Fibroblast of peridontal ligament (primary cell): ENCODE measurements at regions not wholly inside any gene's neighbourhood (a gene's known extent, or its start where the extent isn't known, plus 50 kb on each side); places are given as distances from the start of the nearest gene placed in this dataset.
"Not testable (repeated sequence)": the region's sequence is repeated elsewhere in the genome, so short reads cannot be mapped to it uniquely, and the experiment has no call there.

Experiments used
- DNase-seq: peaks from one replicate; pipeline ENCODE4 v3.0.0-alpha.2; 2010; ENCODE audit errors: extremely low read depth

DNA sequence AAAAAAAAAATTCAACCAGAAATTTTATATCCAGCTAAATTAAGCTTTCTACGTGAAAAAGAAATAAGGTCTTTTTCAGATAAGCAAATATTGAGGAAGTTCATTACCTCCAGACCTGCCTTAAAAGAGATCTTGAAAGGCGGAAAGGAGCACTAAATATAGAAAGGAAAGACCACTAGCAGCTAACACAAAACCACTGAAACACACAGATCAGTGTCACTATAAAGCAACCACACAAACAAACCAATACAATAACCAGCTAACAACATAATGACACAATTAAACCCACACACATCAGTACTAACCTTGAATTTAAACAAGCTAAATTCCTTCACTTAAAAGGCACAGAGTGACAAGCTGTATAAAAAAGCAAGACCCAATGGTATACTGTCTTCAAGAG is 958.3 kb downstream of the TSN start:
- no peak for DNase-seq

DNA sequence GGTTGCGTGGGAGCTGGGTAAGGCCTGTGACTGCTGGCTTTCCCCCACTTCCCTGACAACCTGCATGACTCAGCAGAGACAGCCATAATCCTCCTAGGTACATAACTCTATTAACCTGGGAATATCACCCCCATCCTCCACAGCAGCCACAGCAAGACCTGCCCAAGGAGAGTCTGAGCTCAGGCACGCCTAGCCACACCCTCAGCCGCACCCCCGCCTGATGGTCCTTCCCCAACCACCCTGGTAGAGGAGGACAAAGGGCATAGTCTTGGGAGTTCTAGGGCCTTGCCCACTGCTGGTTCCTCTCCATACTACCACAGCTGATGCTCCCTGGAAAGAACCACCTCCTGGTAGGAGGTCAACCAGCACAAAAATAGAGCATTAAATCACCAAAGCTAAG is 965.4 kb downstream of the TSN start:
- not testable (repeated sequence) for DNase-seq

DNA sequence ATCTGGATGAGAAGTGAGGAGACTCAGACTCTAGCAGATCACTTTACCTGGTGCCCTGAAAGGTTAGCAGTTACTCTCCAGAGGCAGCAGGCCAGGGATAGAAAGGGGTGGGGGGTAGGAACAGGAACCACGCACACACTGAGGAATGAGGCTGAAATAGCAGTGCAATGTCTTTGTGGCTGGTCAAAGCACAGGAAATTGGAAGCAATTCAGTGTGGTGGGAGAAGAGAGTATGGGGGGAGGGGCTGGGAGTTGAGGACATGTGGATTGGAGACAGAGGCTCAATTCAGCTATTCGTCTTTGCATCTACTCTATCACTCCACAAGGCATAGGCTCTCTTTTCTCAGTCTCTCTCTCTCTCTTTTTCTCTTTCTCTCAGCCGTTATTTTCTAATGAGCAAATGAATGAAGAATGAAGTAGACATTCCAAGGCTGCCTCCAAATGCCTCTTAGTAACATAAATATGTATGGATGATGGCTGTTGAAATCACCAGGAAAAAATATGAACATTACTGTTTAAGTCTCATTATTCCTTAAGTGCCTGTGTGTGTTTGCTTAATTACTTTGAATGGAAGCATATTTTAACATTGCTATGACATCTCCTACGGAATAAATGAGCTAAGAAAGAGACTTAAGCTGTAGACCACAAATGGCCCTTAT is 979.4 kb downstream of the TSN start:
- DNase-seq: no peak

DNA sequence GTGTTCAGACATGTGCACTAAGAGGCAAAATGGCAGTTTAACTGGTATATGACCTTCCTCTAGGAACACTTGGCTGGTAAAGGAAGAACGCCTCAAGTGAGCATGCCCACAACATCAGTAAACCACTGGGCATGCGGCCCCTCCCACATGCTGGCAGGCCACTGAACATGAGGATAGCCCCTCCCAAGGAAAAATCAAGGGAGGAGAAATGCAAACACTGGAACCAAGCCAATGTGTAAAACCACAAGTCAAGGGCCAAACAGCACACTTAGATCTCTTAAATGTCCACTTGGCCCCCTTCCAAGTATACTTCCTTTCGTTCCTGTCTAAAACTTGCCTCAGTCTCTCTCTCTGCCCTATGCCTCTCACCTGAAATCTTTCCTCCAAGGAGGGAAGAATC is 980.8 kb downstream of the TSN start:
- no peak for DNase-seq

DNA sequence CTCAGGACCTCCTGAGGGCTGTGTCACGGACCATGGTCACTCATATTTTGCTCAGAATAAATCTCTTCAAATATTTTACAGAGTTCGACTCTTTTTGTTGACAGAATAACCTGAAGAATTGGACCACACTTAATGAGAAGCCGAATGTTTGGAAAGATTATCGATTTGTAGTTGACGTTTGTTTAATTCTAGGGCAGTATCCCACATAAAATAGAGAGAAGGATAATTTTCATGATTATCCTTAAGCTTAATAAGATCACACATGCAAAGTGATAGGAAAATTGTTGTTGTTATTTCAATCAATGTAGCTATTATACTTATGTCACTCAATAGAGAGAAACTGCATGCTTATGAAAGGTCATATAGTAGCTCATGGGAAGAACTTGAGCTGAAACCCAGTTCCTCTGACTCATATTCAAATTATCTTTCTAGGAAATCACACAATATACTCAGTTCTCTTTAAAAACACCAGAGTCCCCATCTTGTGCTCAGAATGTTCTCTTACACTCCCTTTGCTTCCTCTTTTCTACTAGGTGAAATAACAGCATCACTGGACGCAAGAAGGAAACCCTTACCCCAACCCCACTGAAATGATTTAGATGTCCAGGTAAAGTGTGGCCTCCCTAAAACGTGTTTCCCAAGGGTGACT is 982.1 kb downstream of the TSN start:
- DNase-seq: no peak

DNA sequence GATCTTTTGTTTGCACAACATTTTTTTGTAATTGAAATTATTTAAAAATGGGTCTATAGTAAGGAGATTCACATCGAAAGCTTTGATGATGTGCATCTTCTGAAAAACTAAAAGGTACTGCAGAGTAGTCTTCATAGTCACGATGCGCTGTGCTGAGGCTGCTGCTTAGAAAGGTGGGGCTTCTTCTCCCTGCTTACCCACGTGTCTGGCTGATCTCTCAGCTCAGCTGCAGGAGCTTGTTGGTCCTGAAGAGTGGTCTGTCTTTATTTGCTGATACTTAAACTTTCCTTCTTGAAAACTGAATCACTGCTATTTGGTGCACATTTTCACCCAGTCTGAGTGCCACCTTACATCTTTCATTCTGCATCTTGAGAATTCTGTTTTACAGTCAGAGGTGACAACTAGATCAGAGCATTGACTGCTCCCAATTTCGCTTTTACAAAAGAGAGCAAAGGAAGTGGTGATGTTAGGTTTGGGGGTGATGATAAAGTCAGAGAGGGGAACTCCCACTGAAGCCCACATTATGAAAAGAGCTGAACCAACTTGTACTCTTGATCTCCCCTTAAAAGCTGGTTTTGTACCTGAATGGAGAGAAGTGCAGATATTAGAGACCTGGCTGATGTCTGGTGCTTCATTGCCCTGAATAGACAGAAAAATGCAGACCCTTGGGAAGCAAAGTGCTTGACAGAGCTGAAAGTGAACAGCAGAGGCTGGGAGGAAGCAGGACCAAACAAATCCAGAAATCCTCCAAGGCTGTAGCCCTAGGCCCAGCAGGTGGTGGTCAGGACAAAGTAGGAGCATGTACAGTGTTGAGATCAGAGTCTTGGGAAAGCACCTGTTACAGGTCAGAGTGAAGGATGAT is 984.5 kb downstream of the TSN start:
- DNase-seq: no peak

DNA sequence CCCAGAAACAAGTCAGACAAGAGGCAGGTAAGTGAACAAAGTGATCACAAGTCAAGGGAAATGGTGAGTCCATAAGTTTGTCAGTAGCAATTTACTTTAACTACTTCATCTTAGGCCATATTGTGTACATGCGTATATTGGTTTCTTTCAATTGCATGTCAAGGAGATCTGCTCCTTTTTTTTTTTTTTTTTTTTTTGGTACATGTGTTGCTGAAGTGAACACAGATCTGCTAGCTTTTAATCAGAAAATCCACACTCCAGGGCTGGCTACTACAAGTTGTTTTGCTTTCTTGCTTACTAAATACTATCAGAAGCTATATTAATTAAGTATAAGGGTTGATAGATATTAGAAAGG is 985.1 kb downstream of the TSN start:
- DNase-seq: no peak

DNA sequence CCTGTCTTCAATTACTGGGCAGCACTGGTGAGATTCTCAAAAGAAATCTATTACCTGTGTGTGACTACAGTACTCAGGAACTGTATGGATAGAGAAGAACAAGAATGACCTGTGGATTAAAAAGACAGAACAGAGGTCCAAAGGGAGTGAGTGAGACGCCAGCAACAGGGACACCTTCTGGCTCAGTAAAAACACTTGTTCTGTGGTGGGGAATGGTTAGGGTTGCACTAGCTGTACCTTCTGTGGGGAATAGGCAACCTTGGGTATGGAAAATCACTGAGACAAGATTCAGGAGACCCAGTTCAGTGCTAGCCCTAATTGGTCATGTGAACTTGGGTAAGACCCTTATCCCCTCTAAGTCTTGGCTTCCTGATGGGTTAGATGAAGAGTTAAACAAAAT is 986.0 kb downstream of the TSN start:
- DNase-seq: no peak

DNA sequence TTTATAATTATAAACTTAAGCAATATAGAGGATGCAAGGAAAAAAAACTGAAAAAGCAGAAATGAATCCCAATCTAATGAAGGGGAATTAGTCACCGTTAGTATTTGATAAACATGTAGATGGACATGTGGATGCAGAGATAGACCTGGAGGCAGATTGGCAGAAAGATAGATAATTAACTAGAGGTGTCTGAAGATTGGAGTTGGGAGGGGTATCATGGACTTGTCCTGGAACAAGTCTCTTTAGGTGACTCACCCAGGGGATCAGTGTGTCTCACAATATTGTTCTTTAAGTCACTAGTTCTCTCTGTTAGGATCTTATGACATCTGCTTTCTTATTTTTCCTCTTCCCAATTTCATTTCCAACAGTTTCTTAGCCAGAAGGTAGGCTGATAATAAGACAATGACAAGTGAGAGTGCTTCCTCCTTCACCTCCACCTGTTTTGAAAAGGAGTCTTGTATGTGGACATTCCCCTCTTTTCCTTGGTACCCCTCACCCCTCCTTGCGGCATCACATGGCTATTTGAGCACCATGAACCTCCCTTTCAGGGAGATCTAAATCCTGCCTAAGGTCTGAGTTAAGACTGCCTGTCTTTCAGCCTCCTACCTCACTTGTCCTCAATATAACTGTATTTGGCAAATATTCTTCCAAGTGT is 987.7 kb downstream of the TSN start:
- DNase-seq: no peak

DNA sequence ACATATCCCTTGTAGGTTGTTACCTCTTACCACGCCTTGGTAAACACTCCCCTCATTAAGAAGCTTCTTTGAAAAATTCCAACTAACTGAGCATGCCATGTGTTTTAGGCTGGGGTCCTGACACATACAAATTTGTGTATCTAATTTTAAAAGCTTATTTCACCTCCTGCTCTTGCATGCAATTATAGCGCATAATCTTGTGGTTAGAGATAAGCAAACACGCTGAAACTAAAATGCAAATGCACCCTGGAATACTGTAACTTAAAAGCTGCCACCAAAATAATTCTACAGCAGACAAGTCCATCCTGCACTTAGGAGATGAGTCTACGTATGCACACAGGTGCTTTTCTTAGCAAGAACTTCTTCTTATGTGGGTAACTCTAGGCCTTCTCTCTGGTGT is 990.2 kb downstream of the TSN start:
- no peak for DNase-seq

DNA sequence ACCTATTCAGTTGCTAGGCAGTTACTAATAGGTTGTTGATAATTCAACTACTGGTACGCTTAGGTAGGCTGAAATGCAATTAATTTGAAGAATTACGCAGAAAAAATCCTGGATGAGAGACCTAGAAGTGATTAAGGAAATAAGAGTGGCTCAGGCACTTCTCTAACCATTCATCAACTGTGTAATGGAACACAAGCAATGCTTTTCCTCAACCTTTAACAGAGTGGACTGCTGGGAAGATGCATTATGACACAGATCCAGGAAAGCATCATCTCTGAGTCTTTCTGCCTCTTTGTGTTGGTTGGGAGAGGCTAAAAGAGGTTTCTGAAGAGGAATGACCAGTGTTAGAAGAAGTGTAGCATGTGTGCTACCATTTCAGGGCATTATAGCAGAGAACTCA is 992.2 kb downstream of the TSN start:
- no peak for DNase-seq

DNA sequence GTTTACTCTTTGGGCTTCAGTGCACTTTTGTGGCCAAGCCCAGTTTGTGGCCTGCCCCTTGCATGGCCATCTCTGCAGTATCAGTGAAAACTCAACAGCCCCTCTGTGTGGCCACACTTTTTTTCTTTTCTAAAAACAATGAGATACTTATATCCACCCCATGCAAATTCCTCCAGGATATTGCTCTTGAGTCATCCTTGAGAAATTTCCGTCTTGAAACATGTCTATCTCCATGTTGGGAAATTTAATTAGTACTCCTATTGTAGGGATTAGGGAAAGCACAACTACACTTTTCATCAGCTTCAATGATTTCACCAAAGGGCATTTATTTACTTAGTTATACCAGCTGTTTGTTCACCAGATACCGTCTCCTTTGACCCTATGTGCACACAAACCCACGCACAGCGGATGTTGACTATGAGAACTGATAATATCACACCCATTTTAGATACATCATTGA is 993.1 kb downstream of the TSN start:
- DNase-seq: no peak

DNA sequence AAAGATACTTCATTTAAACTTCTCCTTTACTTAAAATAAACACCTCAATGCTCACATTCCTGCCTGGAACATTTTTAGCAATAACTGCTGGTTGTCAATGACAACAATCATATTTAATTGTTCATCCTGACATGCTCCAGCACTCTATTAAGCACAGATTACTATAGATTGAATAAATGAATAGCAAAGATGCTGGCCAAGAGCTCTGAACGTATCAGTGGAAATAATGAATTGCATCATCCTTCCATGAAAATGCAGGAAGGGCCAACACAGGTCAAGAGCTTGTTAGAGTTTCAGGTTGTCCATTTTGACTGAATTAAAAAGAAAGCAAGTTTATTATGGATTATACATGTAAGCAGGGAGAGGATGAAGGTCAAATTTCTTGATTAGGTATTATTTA is 994.0 kb downstream of the TSN start:
- DNase-seq: no peak

DNA sequence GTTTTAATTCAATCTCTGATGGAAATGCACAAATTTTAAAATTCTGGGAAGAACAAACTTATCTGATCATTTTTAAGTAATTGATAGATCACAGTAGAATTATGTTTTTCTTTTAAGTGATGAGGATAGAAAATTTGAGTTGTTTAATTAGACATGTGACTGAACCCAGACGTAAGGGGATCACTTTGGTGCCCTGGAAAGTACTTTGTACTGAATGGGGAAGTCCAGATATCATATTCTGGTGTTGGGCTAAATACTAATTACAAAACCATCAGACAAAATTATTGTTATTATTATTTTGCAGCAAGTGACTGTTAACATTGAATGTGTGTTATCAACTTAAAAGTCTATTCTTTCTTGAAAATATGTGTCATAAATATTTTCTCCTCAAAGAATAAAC is 994.6 kb downstream of the TSN start:
- no peak for DNase-seq

DNA sequence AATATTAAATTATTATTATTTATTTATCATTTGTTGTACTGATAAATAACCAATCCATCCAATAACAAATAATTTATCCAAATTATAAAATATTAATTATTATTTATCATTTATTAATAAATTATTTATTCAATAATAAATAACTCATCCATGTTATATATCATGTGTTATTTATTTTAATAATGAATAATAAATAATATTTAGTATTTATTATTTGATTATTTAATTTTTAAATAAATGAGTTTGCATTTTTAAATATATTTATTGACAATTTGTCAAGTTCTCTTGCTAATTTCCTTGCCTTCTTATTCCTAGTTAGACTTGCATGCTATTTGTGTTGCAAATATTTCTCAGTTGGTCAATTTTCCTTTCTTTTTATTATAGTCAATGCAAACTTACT is 995.4 kb downstream of the TSN start:
- no peak for DNase-seq

DNA sequence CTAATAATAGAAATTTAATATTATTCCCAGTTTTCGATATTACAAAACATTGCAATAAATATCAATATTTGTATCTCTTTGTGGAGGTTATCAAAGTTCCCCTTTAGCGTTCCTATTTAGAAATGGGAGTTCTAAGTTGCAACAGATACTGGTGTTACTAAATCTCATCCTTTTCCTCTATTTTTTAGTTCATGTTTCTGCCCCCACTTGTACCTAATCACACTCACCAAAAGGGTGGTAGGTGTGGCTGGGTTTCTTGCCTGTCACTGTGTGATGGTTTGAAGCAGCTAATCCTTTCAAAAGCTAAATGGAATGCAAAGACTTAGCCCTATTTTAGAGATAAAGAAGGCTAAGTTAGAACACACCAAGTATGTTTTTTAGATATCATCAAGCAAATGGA is 997.9 kb downstream of the TSN start:
- no peak for DNase-seq

DNA sequence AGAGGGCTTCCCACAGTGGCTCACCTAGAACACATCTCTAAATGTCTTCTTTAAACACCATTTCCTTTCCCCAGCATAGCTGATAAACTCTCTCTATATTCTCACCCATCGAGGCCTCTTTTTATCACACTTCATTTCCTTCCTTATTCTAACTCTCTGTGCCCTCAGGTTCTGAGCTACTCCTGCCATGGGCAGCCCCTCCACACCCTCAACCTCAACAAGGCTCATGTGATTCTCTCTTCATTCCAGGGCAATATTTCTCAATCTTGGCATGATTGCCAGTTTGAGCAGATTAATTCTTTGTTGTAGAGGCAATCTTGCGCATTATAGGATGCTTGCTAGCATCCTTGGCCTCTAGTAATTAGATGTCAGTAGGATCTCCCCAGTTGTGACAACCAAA is 999.1 kb downstream of the TSN start:
- DNase-seq: no peak

DNA sequence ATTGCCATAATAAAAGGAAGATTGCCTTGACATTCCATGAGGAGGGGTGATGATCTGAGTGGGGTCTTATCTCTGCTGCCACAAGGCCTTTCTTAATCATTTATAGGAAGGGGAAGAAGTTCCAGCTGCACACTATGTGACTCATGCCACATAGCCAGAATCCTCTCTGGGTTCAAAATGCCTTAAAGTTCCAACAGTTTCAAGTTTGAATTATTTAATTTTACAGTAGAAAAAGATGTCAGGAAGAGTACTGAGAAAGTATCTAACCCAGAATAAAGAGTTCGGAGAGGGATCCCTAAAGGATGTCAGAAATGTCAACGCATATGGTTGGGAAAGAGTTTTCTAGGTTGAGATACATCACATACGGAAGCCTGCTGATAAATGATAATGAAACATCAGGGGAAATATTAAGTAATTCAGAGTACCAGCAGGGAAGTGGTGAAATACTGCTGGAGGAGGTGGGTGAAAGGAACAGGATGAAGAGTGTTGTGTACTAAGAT is 999.9 kb downstream of the TSN start:
- DNase-seq: no peak

DNA sequence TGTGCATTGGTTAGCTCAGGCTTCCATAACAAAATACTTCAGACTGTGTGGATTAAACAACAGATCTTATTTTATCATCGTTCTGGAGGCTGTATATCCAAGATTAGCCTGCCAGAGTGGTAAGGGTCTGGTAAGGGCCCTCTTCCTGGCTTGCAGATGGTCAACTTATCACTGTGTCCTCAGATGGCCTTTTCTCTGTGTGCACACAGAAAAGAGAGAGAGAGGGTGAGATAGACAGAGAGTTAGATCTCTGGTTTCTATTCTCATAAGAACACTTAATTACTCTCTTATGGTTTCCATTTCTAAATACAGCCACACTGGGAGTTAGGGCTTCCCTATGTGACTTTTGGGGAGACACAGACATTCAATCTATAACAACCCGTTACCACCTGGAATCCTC is 1003.5 kb downstream of the TSN start:
- no peak for DNase-seq

DNA sequence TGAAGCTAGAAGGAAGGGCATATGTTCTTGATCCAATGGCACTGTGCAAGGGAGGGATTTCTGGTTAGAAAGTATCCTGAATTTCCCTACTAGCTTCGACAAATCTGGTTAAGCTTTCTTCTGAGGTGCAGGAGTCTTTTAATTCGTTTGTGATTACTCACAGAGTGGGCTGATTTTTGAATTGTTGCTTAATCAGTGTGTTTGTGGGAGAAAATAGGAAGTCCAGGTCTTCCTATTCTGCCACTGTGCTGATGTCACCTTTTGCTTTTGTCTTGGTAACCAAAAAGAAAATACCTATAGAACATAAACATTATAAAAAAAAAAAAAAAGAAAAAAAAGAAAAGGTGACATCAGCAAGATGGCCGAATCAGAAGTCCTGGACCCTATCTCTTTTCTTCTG is 1008.6 kb downstream of the TSN start:
- no peak for DNase-seq

DNA sequence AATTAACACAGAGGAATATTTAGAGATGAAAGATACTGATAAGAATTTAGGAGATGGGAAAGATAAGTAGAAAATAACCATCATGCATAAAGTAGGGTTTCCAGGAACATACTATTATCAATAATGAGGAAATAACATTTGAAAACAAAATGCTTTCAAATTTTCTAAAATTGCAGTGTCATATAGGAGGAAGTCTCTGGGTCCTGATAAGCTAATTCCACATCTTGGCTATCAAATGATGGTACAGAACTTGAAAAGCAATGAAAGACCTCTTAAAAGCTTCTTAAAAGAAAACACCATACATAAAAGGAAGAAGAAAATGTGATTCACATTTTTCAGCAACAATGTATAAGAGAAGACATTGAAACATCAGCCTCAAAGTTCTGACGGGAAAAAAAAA is 1024.8 kb downstream of the TSN start:
- no peak for DNase-seq

DNA sequence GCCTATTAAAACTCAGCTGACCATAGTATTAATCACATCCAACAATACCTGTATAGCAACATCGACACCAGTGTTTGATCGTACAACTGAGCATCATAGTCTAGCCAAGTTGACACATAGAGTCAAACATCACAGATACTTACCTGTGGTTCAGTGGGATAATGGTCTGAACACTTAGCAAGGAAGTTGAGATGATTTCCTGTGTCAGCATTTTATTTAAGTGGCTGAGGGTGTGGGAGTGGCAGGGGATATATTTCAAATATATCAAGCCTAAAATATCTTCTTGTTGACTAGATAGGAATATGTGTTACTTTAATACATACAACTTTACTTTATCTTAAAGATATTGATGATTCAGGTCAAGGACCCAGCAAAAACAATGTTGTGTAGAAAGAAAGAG is 1038.6 kb downstream of the TSN start:
- DNase-seq: no peak
